ENCODE measurements at regions not wholly inside any gene's neighbourhood (a gene's known extent, or its start where the extent isn't known, plus 50 kb on each side); places are given as distances from the start of the nearest gene placed in this dataset.

- H3K4me3 ChIP-seq = no peak overlapping the region
- no peaks in the 10 kb centered on the region for H3K27me3 ChIP-seq
- no peak for DNase-seq (ENCODE audit: low spot score)
- H3K9me3 ChIP-seq = no peaks in the 10 kb centered on the region
- H3K4me1 ChIP-seq = no peaks in the 10 kb centered on the region
- TF ChIP-seq, protein P1, sequence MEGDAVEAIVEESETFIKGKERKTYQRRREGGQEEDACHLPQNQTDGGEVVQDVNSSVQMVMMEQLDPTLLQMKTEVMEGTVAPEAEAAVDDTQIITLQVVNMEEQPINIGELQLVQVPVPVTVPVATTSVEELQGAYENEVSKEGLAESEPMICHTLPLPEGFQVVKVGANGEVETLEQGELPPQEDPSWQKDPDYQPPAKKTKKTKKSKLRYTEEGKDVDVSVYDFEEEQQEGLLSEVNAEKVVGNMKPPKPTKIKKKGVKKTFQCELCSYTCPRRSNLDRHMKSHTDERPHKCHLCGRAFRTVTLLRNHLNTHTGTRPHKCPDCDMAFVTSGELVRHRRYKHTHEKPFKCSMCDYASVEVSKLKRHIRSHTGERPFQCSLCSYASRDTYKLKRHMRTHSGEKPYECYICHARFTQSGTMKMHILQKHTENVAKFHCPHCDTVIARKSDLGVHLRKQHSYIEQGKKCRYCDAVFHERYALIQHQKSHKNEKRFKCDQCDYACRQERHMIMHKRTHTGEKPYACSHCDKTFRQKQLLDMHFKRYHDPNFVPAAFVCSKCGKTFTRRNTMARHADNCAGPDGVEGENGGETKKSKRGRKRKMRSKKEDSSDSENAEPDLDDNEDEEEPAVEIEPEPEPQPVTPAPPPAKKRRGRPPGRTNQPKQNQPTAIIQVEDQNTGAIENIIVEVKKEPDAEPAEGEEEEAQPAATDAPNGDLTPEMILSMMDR (IDR thresholded peaks at IDR 0.05) = no peak
- no peak overlapping the region for H3K27ac ChIP-seq
- no peaks in the 10 kb centered on the region for H3K36me3 ChIP-seq
These were observed 365.4 kb downstream of the EMP1 start for GRCh38 chr12:13561923-13562322.

- no peak for DNase-seq (ENCODE audit: low spot score)
- H3K27ac ChIP-seq = no peak overlapping the region
- H3K36me3 ChIP-seq = no peaks in the 10 kb centered on the region
- H3K4me1 ChIP-seq = no peaks in the 10 kb centered on the region
- TF ChIP-seq, protein P1 (IDR thresholded peaks at IDR 0.05) = no peak
- no peaks in the 10 kb centered on the region for H3K9me3 ChIP-seq
- no peaks in the 10 kb centered on the region for H3K27me3 ChIP-seq
- no peak overlapping the region for H3K4me3 ChIP-seq
These were observed 362.9 kb downstream of the EMP1 start for GRCh38 chr12:13559318-13559978.

- H3K4me1 ChIP-seq = no peaks in the 10 kb centered on the region
- DNase-seq (ENCODE audit: low spot score) = no peak
- TF ChIP-seq, protein P1 (IDR thresholded peaks at IDR 0.05) = no peak
- H3K27ac ChIP-seq = no peak overlapping the region
- H3K27me3 ChIP-seq = no peaks in the 10 kb centered on the region
- no peaks in the 10 kb centered on the region for H3K9me3 ChIP-seq
- no peak overlapping the region for H3K4me3 ChIP-seq
- H3K36me3 ChIP-seq = no peaks in the 10 kb centered on the region
These were observed 356.3 kb downstream of the EMP1 start for GRCh38 chr12:13552830-13553229.

GRCh38 chr12:13547283-13547682 is 350.8 kb downstream of the EMP1 start:
- no peaks in the 10 kb centered on the region for H3K27me3 ChIP-seq

DNA sequence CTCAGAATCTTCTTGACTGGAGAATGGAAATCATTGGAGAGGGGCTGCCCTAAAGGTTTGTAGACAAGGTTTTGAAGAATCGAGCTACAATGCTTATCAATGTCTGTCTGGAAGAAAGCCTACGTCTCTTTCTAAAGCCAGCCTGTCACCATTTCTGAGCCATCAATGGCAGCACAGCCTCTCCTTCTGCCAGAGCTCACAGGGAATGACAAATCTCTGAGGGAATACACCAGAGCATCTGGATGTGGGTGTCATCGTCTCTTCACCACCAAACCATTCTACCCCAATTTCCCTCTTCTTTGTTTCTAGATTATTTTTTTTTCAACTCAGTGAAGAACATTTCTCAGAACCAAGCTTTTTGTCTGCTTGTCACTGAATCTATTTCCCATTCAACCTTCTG is 349.7 kb downstream of the EMP1 start:
- no peak for DNase-seq (ENCODE audit: low spot score)
- H3K27me3 ChIP-seq = no peaks in the 10 kb centered on the region
- H3K36me3 ChIP-seq = no peaks in the 10 kb centered on the region
- H3K4me1 ChIP-seq = no peaks in the 10 kb centered on the region
- no peaks in the 10 kb centered on the region for H3K9me3 ChIP-seq
- no peak overlapping the region for H3K4me3 ChIP-seq
- H3K27ac ChIP-seq = no peak overlapping the region
- TF ChIP-seq, protein P1 (IDR thresholded peaks at IDR 0.05) = no peak

More at GRCh38 chr12:13547283-13547682, 350.8 kb downstream of the EMP1 start:
- TF ChIP-seq, protein P1 (IDR thresholded peaks at IDR 0.05) = no peak
- Histone ChIP-seq H3K4me3 (no peak overlapping the region), H3K27ac (no peak overlapping the region), H3K4me1 (no peaks in the 10 kb centered on the region), H3K9me3 (no peaks in the 10 kb centered on the region), H3K36me3 (no peaks in the 10 kb centered on the region)
- DNase-seq (ENCODE audit: low spot score) = no peak

DNA sequence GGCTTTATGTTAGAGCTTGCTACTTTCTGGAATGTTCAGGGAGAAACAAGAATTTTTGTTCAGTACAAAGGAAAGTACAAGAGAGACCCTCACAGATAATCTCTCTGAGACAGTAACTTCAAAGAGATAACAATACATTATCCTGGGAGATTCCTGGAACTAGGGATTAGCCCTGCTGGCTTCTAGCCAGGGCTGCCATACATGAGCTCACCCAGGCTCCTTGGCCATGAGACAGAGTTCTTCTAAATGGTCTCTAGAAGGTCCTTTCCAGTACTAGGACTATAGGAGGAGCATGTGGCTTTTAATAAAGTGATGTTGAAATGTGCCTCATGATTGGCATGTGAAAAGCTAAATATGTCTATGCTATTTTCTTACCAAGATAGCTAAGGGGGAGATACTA is 342.5 kb downstream of the EMP1 start:
- H3K27me3 ChIP-seq = no peaks in the 10 kb centered on the region
- TF ChIP-seq, protein P1 (IDR thresholded peaks at IDR 0.05) = no peak
- no peak overlapping the region for H3K4me3 ChIP-seq
- DNase-seq (ENCODE audit: low spot score) = no peak
- no peaks in the 10 kb centered on the region for H3K4me1 ChIP-seq
- no peaks in the 10 kb centered on the region for H3K9me3 ChIP-seq
- no peak overlapping the region for H3K27ac ChIP-seq
- no peaks in the 10 kb centered on the region for H3K36me3 ChIP-seq

Data from right atrium auricular region (tissue), 2 donors.